ENCODE measurements at regions not wholly inside any gene's neighbourhood (a gene's known extent, or its start where the extent isn't known, plus 50 kb on each side); places are given as distances from the start of the nearest gene placed in this dataset.

DNA sequence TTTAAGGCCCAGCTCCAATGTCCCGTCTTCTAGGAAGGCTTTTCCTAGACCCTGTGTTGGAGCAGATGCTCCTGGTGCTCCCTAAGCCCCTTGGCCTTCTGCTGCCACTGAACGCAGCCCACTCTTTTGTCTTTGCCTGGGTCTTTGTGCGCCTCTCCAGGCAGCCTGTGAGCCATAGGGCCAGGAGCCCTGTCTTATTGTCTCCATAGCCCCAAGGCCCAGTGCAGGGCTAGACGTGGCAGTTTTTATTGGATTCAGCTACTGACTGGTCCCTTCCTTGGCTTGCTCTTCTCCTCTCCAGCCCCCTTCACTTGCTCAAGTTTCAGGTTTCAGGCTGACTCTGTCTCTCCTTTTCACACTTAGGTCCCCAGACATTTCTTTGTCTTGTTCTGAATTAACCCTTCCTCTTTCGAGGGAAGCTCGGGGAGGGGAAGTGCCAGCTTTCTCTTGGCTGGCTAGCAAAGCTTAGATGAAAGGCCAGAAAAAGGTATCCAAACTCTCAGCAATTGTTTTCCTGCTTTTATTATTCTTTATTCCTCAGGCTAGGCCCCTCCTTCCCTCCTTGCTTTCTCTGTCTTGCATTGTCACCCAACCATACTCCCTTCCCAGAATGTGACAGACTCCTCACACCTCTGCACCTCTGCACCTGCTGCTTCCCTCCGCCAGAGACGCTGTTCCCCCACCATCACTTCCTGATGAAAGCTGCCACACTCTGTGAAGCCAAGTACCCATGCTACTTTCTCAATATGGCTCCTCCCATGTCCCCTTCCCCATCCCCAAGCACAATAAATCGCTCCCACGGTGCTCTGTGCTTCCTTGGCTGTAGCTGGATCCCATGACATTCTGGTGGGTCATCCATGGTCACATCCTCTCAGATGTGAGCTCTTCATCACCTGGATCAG, 101.6 kb upstream of the CPEB4 start (continued):
- TF ChIP-seq, protein P1, sequence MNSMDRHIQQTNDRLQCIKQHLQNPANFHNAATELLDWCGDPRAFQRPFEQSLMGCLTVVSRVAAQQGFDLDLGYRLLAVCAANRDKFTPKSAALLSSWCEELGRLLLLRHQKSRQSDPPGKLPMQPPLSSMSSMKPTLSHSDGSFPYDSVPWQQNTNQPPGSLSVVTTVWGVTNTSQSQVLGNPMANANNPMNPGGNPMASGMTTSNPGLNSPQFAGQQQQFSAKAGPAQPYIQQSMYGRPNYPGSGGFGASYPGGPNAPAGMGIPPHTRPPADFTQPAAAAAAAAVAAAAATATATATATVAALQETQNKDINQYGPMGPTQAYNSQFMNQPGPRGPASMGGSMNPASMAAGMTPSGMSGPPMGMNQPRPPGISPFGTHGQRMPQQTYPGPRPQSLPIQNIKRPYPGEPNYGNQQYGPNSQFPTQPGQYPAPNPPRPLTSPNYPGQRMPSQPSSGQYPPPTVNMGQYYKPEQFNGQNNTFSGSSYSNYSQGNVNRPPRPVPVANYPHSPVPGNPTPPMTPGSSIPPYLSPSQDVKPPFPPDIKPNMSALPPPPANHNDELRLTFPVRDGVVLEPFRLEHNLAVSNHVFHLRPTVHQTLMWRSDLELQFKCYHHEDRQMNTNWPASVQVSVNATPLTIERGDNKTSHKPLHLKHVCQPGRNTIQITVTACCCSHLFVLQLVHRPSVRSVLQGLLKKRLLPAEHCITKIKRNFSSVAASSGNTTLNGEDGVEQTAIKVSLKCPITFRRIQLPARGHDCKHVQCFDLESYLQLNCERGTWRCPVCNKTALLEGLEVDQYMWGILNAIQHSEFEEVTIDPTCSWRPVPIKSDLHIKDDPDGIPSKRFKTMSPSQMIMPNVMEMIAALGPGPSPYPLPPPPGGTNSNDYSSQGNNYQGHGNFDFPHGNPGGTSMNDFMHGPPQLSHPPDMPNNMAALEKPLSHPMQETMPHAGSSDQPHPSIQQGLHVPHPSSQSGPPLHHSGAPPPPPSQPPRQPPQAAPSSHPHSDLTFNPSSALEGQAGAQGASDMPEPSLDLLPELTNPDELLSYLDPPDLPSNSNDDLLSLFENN (IDR thresholded peaks at IDR 0.05; ENCODE audit: low read depth in 2 of 2, low read length in 2 of 2), result no peak
- TF ChIP-seq, protein P2, sequence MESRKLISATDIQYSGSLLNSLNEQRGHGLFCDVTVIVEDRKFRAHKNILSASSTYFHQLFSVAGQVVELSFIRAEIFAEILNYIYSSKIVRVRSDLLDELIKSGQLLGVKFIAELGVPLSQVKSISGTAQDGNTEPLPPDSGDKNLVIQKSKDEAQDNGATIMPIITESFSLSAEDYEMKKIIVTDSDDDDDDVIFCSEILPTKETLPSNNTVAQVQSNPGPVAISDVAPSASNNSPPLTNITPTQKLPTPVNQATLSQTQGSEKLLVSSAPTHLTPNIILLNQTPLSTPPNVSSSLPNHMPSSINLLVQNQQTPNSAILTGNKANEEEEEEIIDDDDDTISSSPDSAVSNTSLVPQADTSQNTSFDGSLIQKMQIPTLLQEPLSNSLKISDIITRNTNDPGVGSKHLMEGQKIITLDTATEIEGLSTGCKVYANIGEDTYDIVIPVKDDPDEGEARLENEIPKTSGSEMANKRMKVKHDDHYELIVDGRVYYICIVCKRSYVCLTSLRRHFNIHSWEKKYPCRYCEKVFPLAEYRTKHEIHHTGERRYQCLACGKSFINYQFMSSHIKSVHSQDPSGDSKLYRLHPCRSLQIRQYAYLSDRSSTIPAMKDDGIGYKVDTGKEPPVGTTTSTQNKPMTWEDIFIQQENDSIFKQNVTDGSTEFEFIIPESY (CRISPR knock-in tag; IDR thresholded peaks at IDR 0.05), result no peak
- TF ChIP-seq, protein P3, sequence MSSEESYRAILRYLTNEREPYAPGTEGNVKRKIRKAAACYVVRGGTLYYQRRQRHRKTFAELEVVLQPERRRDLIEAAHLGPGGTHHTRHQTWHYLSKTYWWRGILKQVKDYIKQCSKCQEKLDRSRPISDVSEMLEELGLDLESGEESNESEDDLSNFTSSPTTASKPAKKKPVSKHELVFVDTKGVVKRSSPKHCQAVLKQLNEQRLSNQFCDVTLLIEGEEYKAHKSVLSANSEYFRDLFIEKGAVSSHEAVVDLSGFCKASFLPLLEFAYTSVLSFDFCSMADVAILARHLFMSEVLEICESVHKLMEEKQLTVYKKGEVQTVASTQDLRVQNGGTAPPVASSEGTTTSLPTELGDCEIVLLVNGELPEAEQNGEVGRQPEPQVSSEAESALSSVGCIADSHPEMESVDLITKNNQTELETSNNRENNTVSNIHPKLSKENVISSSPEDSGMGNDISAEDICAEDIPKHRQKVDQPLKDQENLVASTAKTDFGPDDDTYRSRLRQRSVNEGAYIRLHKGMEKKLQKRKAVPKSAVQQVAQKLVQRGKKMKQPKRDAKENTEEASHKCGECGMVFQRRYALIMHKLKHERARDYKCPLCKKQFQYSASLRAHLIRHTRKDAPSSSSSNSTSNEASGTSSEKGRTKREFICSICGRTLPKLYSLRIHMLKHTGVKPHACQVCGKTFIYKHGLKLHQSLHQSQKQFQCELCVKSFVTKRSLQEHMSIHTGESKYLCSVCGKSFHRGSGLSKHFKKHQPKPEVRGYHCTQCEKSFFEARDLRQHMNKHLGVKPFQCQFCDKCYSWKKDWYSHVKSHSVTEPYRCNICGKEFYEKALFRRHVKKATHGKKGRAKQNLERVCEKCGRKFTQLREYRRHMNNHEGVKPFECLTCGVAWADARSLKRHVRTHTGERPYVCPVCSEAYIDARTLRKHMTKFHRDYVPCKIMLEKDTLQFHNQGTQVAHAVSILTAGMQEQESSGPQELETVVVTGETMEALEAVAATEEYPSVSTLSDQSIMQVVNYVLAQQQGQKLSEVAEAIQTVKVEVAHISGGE (CRISPR knock-in tag; IDR thresholded peaks at IDR 0.05), result no peak
- no peak for TF ChIP-seq BCL6 (CRISPR knock-in tag; IDR thresholded peaks at IDR 0.05)
- no peak for TF ChIP-seq ZNF551 (CRISPR knock-in tag; IDR thresholded peaks at IDR 0.05)
- TF ChIP-seq, protein P4, sequence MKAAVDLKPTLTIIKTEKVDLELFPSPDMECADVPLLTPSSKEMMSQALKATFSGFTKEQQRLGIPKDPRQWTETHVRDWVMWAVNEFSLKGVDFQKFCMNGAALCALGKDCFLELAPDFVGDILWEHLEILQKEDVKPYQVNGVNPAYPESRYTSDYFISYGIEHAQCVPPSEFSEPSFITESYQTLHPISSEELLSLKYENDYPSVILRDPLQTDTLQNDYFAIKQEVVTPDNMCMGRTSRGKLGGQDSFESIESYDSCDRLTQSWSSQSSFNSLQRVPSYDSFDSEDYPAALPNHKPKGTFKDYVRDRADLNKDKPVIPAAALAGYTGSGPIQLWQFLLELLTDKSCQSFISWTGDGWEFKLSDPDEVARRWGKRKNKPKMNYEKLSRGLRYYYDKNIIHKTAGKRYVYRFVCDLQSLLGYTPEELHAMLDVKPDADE (conservative IDR thresholded peaks at IDR 0.05; ENCODE audit: control insufficient read depth, low read depth, low read length), result no peak
- TF ChIP-seq SNRNP70 (optimal IDR thresholded peaks at IDR 0.05; ENCODE audit: low read depth, low read length), result no peak

Data from K562 (cell line).